NCI-H1694 treated with DMSO at 0.1 percent for 48 hours (cell line): ENCODE measurements at regions not wholly inside any gene's neighbourhood (a gene's known extent, or its start where the extent isn't known, plus 50 kb on each side); places are given as distances from the start of the nearest gene placed in this dataset.

Source experiments
- DNase-seq: peaks from one replicate; lab custom pipeline; 2025; lab: John Stamatoyannopoulos, UW

- DNase-seq = no peak
Observed at GRCh38 chr3:73746623-73747022, 121.9 kb upstream of the PDZRN3 start.

DNA sequence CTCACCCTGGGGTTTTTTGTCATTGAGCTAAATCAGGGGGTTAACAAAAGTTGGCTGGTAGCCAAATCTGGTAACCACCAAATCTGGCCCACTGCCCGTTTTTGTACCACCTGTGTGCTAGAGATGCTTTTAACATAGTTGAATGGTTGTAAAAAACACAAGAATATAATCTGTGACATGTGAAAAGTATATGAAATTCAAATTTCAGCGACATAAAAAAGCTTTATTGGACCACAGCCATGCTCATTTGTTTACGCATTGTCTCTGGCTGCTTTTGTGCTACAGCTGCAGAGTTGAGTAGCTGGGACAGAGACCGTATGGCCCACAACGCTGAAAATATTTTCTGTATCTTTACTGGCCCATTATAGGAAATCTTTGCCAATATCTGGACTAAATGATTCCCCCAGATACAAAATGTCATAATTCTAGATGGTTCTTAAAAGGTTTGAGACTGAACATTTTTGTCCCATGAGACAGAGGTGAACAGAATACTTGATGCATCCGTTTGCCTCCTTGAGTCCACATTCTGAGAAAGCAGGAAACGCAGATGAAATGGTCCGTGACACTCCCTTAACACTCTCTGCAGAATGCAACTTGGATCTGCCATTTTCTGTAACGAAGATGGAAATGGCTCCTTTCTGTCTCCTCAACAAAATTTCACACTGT, 120.9 kb upstream of the PDZRN3 start:
- DNase-seq = peak; percentile 4

GRCh38 chr3:73743551-73743950, 118.8 kb upstream of the PDZRN3 start:
- DNase-seq = no peak

- DNase-seq = no peak
Observed at GRCh38 chr3:73739791-73740453, 115.2 kb upstream of the PDZRN3 start.

GRCh38 chr3:73738711-73739110, 114.0 kb upstream of the PDZRN3 start:
- no peak for DNase-seq

DNA sequence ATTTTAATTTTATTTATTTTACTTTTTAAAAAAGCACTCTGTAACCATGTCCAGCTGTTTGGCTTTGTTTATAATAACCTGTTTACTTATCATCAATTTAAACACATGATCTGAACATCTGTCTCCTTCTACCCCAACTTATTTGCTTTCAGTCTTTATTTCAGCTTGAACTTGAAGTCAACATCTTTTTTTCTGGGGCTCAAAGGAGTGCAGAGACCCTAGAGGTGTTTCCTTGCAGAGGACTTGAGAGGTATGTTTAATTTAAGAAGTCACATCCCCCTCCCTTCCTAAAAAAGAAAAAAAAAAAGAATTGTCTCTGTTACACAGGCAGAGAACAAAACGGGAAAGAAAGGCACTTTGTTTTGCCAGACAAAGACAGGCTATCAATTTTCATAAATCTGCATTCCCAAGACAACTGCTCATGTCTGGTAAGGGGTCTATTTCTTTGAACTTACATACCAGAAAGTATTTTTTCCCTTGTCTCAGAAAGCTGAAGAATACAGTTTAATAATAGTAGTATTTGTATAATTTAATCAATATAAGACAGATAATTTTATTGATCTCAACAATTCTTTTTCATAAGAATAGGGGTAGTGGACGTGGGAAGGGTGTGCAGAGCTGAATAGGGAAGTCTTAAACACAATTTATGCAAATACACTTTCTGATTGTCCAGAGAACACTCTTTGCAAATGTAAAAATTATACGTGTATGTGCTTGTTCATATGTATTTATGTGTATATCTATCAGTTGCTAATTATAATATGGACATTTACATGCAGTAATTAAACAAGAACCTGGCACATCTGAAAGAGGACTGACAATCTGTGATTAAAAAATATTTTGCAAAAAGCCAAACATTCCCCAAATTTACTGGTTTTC, 109.7 kb upstream of the PDZRN3 start:
- DNase-seq = no peak

DNA sequence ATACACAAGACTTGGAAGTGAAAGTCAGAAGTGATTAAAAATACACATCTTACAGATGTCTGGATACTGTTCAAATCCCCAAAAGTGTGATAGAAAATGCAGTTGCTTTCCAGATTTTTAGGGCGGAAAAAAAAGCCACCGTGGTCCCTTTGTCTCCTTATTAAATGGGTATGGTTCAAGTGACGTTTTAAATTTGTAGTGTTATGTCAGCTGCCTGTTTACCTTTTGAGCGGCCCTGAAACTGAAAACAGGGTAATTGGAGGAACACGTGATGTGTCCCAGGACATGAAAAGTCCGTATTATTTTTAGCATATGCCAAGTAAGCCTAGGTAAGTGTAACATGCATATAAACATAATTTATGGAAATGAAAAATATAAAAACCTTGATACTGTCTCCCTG, 109.0 kb upstream of the PDZRN3 start:
- DNase-seq = no peak

GRCh38 chr3:73729969-73730440, 105.3 kb upstream of the PDZRN3 start:
- DNase-seq = no peak

DNA sequence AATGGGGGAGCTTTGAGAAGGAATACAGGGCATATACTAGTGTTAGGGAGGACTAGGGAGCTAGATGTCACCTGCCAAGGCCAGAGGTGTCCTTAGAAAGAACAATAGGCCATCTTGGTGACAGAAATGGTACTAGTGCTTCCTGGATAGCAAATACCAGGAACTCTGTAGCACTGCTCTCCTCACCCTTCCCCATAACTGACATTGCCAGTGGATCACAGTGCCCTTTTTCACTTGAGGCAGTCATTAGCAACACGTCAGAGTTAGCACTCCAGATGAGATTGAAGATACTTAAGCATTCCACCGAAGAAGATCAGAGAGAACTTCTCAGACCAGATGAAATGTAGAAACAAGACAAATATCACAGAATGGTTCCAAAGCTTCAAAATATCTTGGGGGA, 103.1 kb upstream of the PDZRN3 start:
- DNase-seq = no peak

- no peak for DNase-seq
Observed at GRCh38 chr3:73727117-73727821, 102.5 kb upstream of the PDZRN3 start.

DNA sequence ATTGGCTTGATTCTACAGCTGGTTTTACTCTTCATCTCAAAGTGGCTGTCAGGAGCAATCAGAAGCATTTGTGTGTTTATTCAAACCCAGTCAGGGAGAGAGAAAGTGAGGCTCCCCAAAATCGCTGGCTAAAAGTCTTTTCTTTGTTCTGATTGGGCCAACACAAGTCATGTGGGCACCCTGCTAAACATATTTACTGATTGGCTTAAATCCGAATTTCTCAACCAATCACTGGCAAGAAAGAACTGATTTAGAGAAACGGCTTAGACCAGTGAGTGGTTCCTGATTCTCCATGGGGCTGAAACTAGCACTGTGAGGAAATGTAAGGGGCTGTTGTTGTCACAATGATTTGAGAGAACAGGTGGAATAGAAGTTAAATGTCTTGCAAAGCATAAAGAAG, 98.9 kb upstream of the PDZRN3 start:
- DNase-seq = no peak

- no peak for DNase-seq
Observed at GRCh38 chr3:73719861-73720260, 95.1 kb upstream of the PDZRN3 start.

DNA sequence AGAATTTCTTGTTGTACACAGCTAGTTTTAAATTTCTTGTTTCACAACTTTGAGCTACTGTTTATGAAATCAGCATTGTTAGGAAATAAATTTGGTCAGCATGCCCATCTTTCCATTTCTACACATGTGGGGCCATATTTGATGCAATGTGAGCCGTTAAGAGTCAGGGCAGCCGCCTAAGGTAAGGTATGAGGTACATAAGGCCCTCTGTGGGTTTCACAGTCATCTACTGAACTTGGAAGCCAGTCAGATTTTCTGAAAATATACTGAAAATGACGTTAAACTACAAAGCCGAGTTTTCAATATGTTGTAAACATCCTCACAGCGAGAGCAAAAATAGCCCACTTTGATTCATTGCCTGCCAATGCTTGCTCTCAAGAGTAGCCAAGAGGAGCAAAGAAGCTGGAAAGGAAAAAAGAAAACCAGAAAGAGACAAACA, 94.7 kb upstream of the PDZRN3 start:
- no peak for DNase-seq

GRCh38 chr3:73718326-73719110, 93.8 kb upstream of the PDZRN3 start:
- no peak for DNase-seq

- DNase-seq = no peak
Observed at GRCh38 chr3:73716418-73716817, 91.7 kb upstream of the PDZRN3 start.

- no peak for DNase-seq
Observed at GRCh38 chr3:73710340-73710739, 85.6 kb upstream of the PDZRN3 start.

DNA sequence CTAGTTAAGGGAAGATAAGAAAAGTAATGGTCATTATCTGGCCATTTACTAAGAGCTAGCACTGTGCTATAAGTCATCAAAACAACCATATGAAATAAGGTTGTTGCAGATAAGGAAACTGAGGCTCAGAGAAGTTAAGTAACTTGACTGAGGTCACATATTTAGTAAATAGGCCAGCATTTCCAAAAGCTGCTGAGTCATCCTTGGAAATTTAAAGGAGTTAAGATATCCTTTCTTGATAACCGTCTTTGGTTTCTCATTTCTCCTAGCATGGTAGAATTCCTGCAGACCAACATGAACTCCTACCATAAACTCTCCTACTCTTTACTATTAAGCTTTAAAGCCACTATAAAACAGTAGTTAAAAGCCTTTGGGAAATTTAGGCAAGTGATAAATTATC, 85.0 kb upstream of the PDZRN3 start:
- no peak for DNase-seq

- no peak for DNase-seq
Observed at GRCh38 chr3:73708956-73709355, 84.2 kb upstream of the PDZRN3 start.

- DNase-seq = no peak
Observed at GRCh38 chr3:73707772-73708171, 83.0 kb upstream of the PDZRN3 start.

- DNase-seq = no peak
Observed at GRCh38 chr3:73706771-73707170, 82.0 kb upstream of the PDZRN3 start.

GRCh38 chr3:73705792-73706191, 81.1 kb upstream of the PDZRN3 start:
- DNase-seq = no peak
